A549 (cell line): ENCODE measurements at regions not wholly inside any gene's neighbourhood (a gene's known extent, or its start where the extent isn't known, plus 50 kb on each side); places are given as distances from the start of the nearest gene placed in this dataset.
A peak's percentile ranks its signal among the peaks of the same experiment; 100 is the strongest.

Experiments
- ATAC-seq, 2 experiments: fragments of 200-7000 bp in 1 of 2; fragments of >200 bp in 1 of 2; cut with Nextera tagmentation in 1 of 2; cut with Tn5 transposase in 1 of 2; 3 replicates each; pipeline versions ENCODE4 v1.8.0 to v1.9.1; 2018 to 2020; ENCODE audit warnings: mild to moderate bottlenecking in 1 of 2, moderate library complexity in 1 of 2
- CTCF ChIA-PET: fragments of 300-600 bp; sonication (Branson Sonifier 250); formaldehyde crosslinking; extraction: SDS; loops from one replicate; lab custom pipeline; 2021; ENCODE audit warnings: antibody characterized with exemption, inconsistent platforms; lab: Yijun Ruan, JAX
- POLR2A ChIA-PET: fragments of 350-600 bp; formaldehyde crosslinking; extraction: SDS; loops from one replicate; lab custom pipeline; 2021; ENCODE audit warnings: antibody characterized with exemption, inconsistent platforms; lab: Yijun Ruan, JAX
- DNase-seq, 2 experiments: peaks; one replicate each; pipeline versions ENCODE4 v3.0.0 to v3.0.0-alpha.2; 2011 to 2016; ENCODE audit warnings: low read depth in 1 of 2, low spot score in 1 of 2
- FAIRE-seq: peaks from 2 replicates; lab custom pipeline; 2011; peaks lifted over from hg19 to GRCh38; lab: Jason Lieb, UNC
- H3K27ac ChIP-seq, 2 experiments: fragments of >200 bp; sonication (Bioruptor Twin); formaldehyde crosslinking; 3 replicates each; pipeline ENCODE4 v1.5.1; 2016 to 2017
- H3K4me1 ChIP-seq: fragments of >200 bp; sonication (Bioruptor Twin); formaldehyde crosslinking; 3 replicates; pipeline ENCODE4 v1.6.1; 2016
- H3K4me2 ChIP-seq: fragments of >200 bp; sonication (Bioruptor Twin); formaldehyde crosslinking; 3 replicates; pipeline ENCODE4 v1.6.1; 2016
- H3K4me3 ChIP-seq: fragments of >200 bp; sonication (Bioruptor Twin); formaldehyde crosslinking; 3 replicates; pipeline ENCODE4 v1.5.1; 2016
- H3K9me3 ChIP-seq: fragments of >200 bp; sonication (Bioruptor Twin); formaldehyde crosslinking; 3 replicates; pipeline ENCODE4 v1.6.1; 2016
- CBX2 ChIP-seq: fragments of 200-600 bp; sonication (generic); IDR thresholded peaks from 2 replicates; pipeline ENCODE4 v1.6.1; 2016; ENCODE audit warnings: low read depth, mild to moderate bottlenecking, borderline replicate concordance
- CEBPB ChIP-seq, 2 experiments: fragments of >200 bp in 1 of 2; sonication (Bioruptor Twin) in 1 of 2; formaldehyde crosslinking in 1 of 2; IDR thresholded peaks; 2 replicates each; pipeline ENCODE4 v1.6.1; 2012 to 2016
- EP300 ChIP-seq, 2 experiments: fragments of >200 bp; sonication (Bioruptor Twin); formaldehyde crosslinking; IDR thresholded peaks; 2 replicates in 1 of 2; 3 replicates in 1 of 2; pipeline ENCODE4 v1.6.1; 2016 to 2017
- FOSB ChIP-seq: fragments of 250-450 bp; sonication (Bioruptor Pico); IDR thresholded peaks from 2 replicates; pipeline ENCODE4 v1.5.0; 2020; ENCODE audit warnings: mild to moderate bottlenecking, moderate library complexity
- FOSL2 ChIP-seq, 2 experiments: fragments of 450-650 bp in 1 of 2; fragments of >200 bp in 1 of 2; sonication (Bioruptor Twin) in 1 of 2; formaldehyde crosslinking; IDR thresholded peaks; 2 replicates each; pipeline versions ENCODE4 v1.5.0 to v1.6.1; 2016 to 2020; ENCODE audit warnings: mild to moderate bottlenecking in 1 of 2, moderate library complexity in 1 of 2
- FOXS1 ChIP-seq: fragments of 250-450 bp; sonication (Bioruptor Pico); IDR thresholded peaks from 2 replicates; pipeline ENCODE4 v1.5.0; 2020; ENCODE audit warnings: mild to moderate bottlenecking, moderate library complexity
- GATA3 ChIP-seq: IDR thresholded peaks from 2 replicates; pipeline ENCODE4 v1.6.1; 2012; ENCODE audit warnings: borderline replicate concordance
- HDAC2 ChIP-seq: fragments of 200-600 bp; sonication (generic); IDR thresholded peaks from 2 replicates; pipeline ENCODE4 v1.6.1; 2016
- HOXA7 ChIP-seq: fragments of 250-450 bp; sonication (Bioruptor Pico); IDR thresholded peaks from 2 replicates; pipeline ENCODE4 v1.5.0; 2020; ENCODE audit warnings: mild to moderate bottlenecking, moderate library complexity
- HOXB5 ChIP-seq: fragments of 250-450 bp; sonication (Bioruptor Pico); IDR thresholded peaks from 2 replicates; pipeline ENCODE4 v1.5.0; 2020; ENCODE audit warnings: mild to moderate bottlenecking, moderate library complexity
- JUN ChIP-seq, 2 experiments: fragments of >200 bp; sonication (Bioruptor Twin); formaldehyde crosslinking; IDR thresholded peaks; 2 replicates in 1 of 2; 3 replicates in 1 of 2; pipeline ENCODE4 v1.6.1; 2016 to 2017
- MAX ChIP-seq: IDR thresholded peaks from 2 replicates; pipeline ENCODE4 v1.6.1; 2012
- NFE2L2 ChIP-seq: fragments of 150-350 bp; conservative IDR thresholded peaks from 2 replicates; pipeline ENCODE4 v1.6.1; 2014; ENCODE audit warnings: low read length
- PHF8 ChIP-seq: fragments of 200-600 bp; sonication (generic); IDR thresholded peaks from 2 replicates; pipeline ENCODE4 v1.6.1; 2016; ENCODE audit warnings: low read depth, mild to moderate bottlenecking, antibody characterized with exemption, moderate library complexity, borderline replicate concordance
- POLR2A ChIP-seq: IDR thresholded peaks from 2 replicates; pipeline ENCODE4 v1.6.1; 2012; ENCODE audit warnings: mild to moderate bottlenecking, low read length
- RAD21 ChIP-seq, 2 experiments: fragments of >200 bp in 1 of 2; sonication (Bioruptor Twin) in 1 of 2; formaldehyde crosslinking in 1 of 2; IDR thresholded peaks in 1 of 2; conservative IDR thresholded peaks in 1 of 2; 2 replicates in 1 of 2; 3 replicates in 1 of 2; pipeline ENCODE4 v1.6.1; 2012 to 2018; ENCODE audit warnings: inconsistent platforms in 1 of 2
- RARB ChIP-seq: fragments of 250-450 bp; sonication (Bioruptor Pico); IDR thresholded peaks from 2 replicates; pipeline ENCODE4 v1.8.0; 2021; ENCODE audit warnings: mild to moderate bottlenecking, moderate library complexity
- RCOR1 ChIP-seq: fragments of 150-350 bp; IDR thresholded peaks from 2 replicates; pipeline ENCODE4 v1.6.1; 2014; ENCODE audit warnings: antibody characterized with exemption, low read length, low read depth
- RNF2 ChIP-seq: fragments of 200-600 bp; sonication (generic); IDR thresholded peaks from 2 replicates; pipeline ENCODE4 v1.6.1; 2016; ENCODE audit warnings: low read depth, mild to moderate bottlenecking, antibody characterized with exemption, moderate library complexity, borderline replicate concordance
- SMC3 ChIP-seq: fragments of >200 bp; sonication (Bioruptor Twin); formaldehyde crosslinking; IDR thresholded peaks from 3 replicates; pipeline ENCODE4 v1.6.1; 2018; ENCODE audit warnings: inconsistent platforms
- TFCP2L1 ChIP-seq: fragments of 250-450 bp; sonication (Bioruptor Pico); IDR thresholded peaks from 2 replicates; pipeline ENCODE4 v1.5.0; 2021; ENCODE audit warnings: mild to moderate bottlenecking
- TP53 ChIP-seq: fragments of 250-450 bp; sonication (Bioruptor Pico); IDR thresholded peaks from 2 replicates; pipeline ENCODE4 v1.5.0; 2021; ENCODE audit warnings: mild to moderate bottlenecking, moderate library complexity
- ZC3H11A ChIP-seq: fragments of 450-650 bp; IDR thresholded peaks from 2 replicates; pipeline ENCODE4 v1.6.1; 2014; ENCODE audit warnings: antibody characterized with exemption, mild to moderate bottlenecking
- WGBS: methylation state at CpG from one replicate; pipeline ENCODE4 v1.1.6; 2017; ENCODE audit errors: missing lambda C conversion rate; 5-methylcytosine and 5-hydroxymethylcytosine counted together
- TF ChIP-seq, protein P1 (sequence below): IDR thresholded peaks from 2 replicates; pipeline ENCODE4 v1.6.1; 2012; ENCODE audit warnings: low read depth, borderline replicate concordance
- TF ChIP-seq, protein P2 (sequence below): fragments of >200 bp; sonication (Bioruptor Twin); formaldehyde crosslinking; IDR thresholded peaks from 2 replicates; pipeline ENCODE4 v1.6.1; 2016

DNA sequence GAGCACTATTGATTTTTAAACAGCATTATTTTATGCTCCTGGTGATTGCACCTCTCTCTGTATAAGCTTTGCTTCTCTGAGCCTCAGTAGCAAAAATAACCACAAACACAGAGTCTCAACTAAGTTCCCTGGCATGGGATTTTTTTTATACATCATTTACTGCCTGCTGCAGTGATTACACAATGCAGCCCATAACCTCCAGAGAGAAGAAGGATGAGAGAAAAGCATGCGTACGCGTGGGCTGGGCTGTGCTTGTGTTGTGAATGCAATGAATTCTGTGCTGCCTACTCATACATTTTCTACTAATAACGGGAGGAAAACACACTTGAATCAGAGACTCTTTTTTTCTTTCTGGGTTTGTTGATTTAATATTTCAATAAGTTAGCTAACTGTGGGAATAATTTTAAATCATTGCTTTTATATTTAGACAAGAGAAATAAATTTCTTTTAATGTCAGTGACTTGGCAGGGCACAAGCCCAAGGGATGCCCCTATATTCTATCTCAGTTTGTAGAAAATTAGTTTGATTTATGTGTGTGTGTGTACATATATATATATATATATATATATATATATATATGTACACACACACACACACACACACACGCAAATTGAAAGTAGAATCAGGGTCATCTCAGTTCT is 351.5 kb downstream of the MED10 start:
- Histone ChIP-seq H3K27ac (no peak overlapping the region), H3K9me3 (no peaks in the 10 kb centered on the region), H3K4me2 (no peak overlapping the region), H3K4me1 (no peaks in the 10 kb centered on the region), H3K4me3 (no peak overlapping the region)
- CTCF ChIA-PET = no interaction called here
- TF ChIP-seq ZC3H11A (no peak), RCOR1 (no peak), CBX2 (no peak), FOXS1 (no peak), JUN (IDR thresholded peaks at IDR 0.05) (no peak), TFCP2L1 (CRISPR knock-in tag) (no peak), PHF8 (no peak), FOSB (CRISPR knock-in tag) (no peak), RAD21 (conservative IDR thresholded peaks at IDR 0.05 in 1 of 2, IDR thresholded peaks at IDR 0.05 in 1 of 2) (no peak), GATA3 (no peak), TP53 (CRISPR knock-in tag) (no peak), RNF2 (no peak)
- no peak for FAIRE-seq
- 53% methylated on average over 5 of the region's 5 CpGs for WGBS
- POLR2A ChIA-PET = interaction anchor here (0.6 to 0.7 kb wide), 2 partner anchors 441 to 997 kb away, joined by 3 to 4 read pairs; no protein-coding TSS in a partner anchor
- no peak for ATAC-seq
- no peak for DNase-seq

DNA sequence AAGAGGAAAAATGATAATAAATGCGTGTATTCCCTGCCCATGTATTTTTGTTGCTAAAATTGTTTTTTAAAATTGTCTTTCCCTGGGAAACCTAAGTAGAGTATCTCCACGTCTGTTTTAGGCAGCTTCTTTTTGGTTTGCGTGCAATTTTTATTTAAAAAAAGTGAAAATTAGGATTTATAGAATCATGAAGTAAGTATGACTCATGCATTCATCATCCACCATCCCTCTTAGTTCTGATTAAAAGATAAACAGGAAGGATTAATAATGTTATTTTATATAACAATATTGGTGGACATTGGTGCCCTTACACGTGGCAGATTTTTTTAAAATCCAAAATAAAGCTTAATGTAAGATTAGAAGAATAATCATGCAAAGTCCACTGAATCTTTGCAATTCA is 358.7 kb downstream of the MED10 start:
- FAIRE-seq = no peak
- CTCF ChIA-PET = interaction anchor here (1.4 kb wide), 1 partner anchor 11 kb away, joined by 4 read pairs; no protein-coding TSS in a partner anchor
- H3K4me2 ChIP-seq = no peak overlapping the region
- no peak overlapping the region for H3K27ac ChIP-seq
- no peaks in the 10 kb centered on the region for H3K9me3 ChIP-seq
- H3K4me3 ChIP-seq = no peak overlapping the region
- WGBS = 17% methylated on average over 4 of the region's 4 CpGs
- ATAC-seq = no peak
- no peak for TF ChIP-seq FOSL2 (IDR thresholded peaks at IDR 0.05)
- peak; percentile 63 for TF ChIP-seq FOSL2 (CRISPR knock-in tag; IDR thresholded peaks at IDR 0.05)
- no peak for TF ChIP-seq HOXB5 (CRISPR knock-in tag)
- DNase-seq = no peak
- POLR2A ChIA-PET = no interaction called here
- no peaks in the 10 kb centered on the region for H3K4me1 ChIP-seq

GRCh38 chr5:6013506-6013905 is 364.8 kb downstream of the MED10 start:
- DNase-seq (no peak), ATAC-seq (no peak)
- CTCF ChIA-PET = interaction anchor here (0.6 kb wide), 1 partner anchor 259 kb away, joined by 3 read pairs; no protein-coding TSS in a partner anchor
- H3K4me3 ChIP-seq = no peak overlapping the region
- 0 out of 3 replicates have a peak, but pooled peaks cover 3% of the 10 kb centered on the region for H3K4me1 ChIP-seq
- POLR2A ChIA-PET = no interaction called here
- peak overlapping the region; percentile 33; the same call in 2 of the 3 replicates for H3K4me2 ChIP-seq
- TF ChIP-seq RARB (CRISPR knock-in tag) (no peak), JUN (IDR thresholded peaks at IDR 0.05) (no peak), NFE2L2 (no peak), MAX (no peak), HOXB5 (CRISPR knock-in tag) (no peak), ZC3H11A (no peak), GATA3 (no peak), SMC3 (no peak), EP300 (IDR thresholded peaks at IDR 0.05) (no peak), HOXA7 (CRISPR knock-in tag) (no peak), HDAC2 (no peak), TFCP2L1 (CRISPR knock-in tag) (no peak), POLR2A (no peak), FOXS1 (no peak), CEBPB (IDR thresholded peaks at IDR 0.05) (no peak), FOSB (CRISPR knock-in tag) (no peak)
- TF ChIP-seq, protein P1, sequence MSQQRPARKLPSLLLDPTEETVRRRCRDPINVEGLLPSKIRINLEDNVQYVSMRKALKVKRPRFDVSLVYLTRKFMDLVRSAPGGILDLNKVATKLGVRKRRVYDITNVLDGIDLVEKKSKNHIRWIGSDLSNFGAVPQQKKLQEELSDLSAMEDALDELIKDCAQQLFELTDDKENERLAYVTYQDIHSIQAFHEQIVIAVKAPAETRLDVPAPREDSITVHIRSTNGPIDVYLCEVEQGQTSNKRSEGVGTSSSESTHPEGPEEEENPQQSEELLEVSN = no peak
- TF ChIP-seq, protein P2, sequence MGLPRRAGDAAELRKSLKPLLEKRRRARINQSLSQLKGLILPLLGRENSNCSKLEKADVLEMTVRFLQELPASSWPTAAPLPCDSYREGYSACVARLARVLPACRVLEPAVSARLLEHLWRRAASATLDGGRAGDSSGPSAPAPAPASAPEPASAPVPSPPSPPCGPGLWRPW = no peak
- TF ChIP-seq, all 56 proteins: peak for 0
- H3K27ac ChIP-seq = no peak overlapping the region
- H3K9me3 ChIP-seq = peaks cover 5% of the 10 kb centered on the region; the same call in 1 of the 3 replicates
- 7% methylated on average over 2 of the region's 2 CpGs for WGBS
- FAIRE-seq = no peak
